Liver (tissue), 8 donors: ENCODE measurements at regions not wholly inside any gene's neighbourhood (a gene's known extent, or its start where the extent isn't known, plus 50 kb on each side); places are given as distances from the start of the nearest gene placed in this dataset.

ENCODE experiments used
- DNase-seq: peaks from one replicate; pipeline ENCODE4 v3.0.0-alpha.2; 2017; ENCODE audit warnings: low spot score
- H3K27ac ChIP-seq, 2 donors: one replicate each; pipeline ENCODE4 v1.7.0; 2013; ENCODE audit warnings: inconsistent platforms in 2 of 2, low read length in 2 of 2, control low read depth in 1 of 2, low read depth in 1 of 2, mild to moderate bottlenecking in 1 of 2
- H3K27me3 ChIP-seq, 4 donors: one replicate each; pipeline versions ENCODE4 v1.6.1 to v1.7.0; 2013; ENCODE audit warnings: low read length in 3 of 4, inconsistent platforms in 1 of 4, mild to moderate bottlenecking in 1 of 4, moderate library complexity in 1 of 4; ENCODE audit not compliant: control insufficient read depth in 4 of 4, insufficient read depth in 4 of 4
- H3K36me3 ChIP-seq, 4 donors: one replicate each; pipeline versions ENCODE4 v1.6.1 to v1.7.0; 2013; ENCODE audit warnings: low read length in 3 of 4, mild to moderate bottlenecking in 3 of 4, low read depth in 1 of 4, moderate library complexity in 1 of 4; ENCODE audit not compliant: control insufficient read depth in 4 of 4, insufficient read depth in 3 of 4
- H3K4me1 ChIP-seq, 4 donors: one replicate each; pipeline versions ENCODE4 v1.6.1 to v1.7.0; 2013; ENCODE audit warnings: low read length in 3 of 4, mild to moderate bottlenecking in 3 of 4, moderate library complexity in 1 of 4; ENCODE audit not compliant: control insufficient read depth in 4 of 4, insufficient read depth in 4 of 4
- H3K4me3 ChIP-seq, 3 donors: one replicate each; pipeline versions ENCODE4 v1.6.1 to v1.7.0; 2013; ENCODE audit warnings: low read length in 3 of 3, control low read depth in 1 of 3, low read depth in 1 of 3, mild to moderate bottlenecking in 1 of 3
- H3K9ac ChIP-seq, 2 donors: one replicate each; pipeline ENCODE4 v1.7.0; 2013; ENCODE audit warnings: low read length in 2 of 2, mild to moderate bottlenecking in 2 of 2, moderate library complexity in 2 of 2, control low read depth in 1 of 2, low read depth in 1 of 2
- H3K9me3 ChIP-seq, 4 donors: one replicate each; pipeline versions ENCODE4 v1.6.1 to v1.7.0; 2013; ENCODE audit warnings: low read length in 3 of 4; ENCODE audit not compliant: control insufficient read depth in 4 of 4
- CTCF ChIP-seq: fragments of 150-350 bp; IDR thresholded peaks from 2 replicates; pipeline ENCODE4 v1.5.1; 2017; ENCODE audit warnings: improper control_type of control experiment, low read depth, low read length; ENCODE audit not compliant: missing input control
- EGR1 ChIP-seq, 2 donors: IDR thresholded peaks; 2 replicates each; pipeline ENCODE4 v1.6.1; 2016 to 2018; ENCODE audit warnings: antibody characterized with exemption in 2 of 2, low read depth in 2 of 2
- FOXA2 ChIP-seq: IDR thresholded peaks from 2 replicates; pipeline ENCODE4 v1.6.1; 2016; ENCODE audit warnings: antibody characterized with exemption
- GABPA ChIP-seq, 2 donors: IDR thresholded peaks in 1 of 2; conservative IDR thresholded peaks in 1 of 2; 2 replicates each; pipeline ENCODE4 v1.6.1; 2016; ENCODE audit warnings: antibody characterized with exemption in 2 of 2, mild to moderate bottlenecking in 1 of 2, moderate library complexity in 1 of 2
- HNF4A ChIP-seq, 2 donors: conservative IDR thresholded peaks; 2 replicates each; pipeline ENCODE4 v1.6.1; 2016; ENCODE audit warnings: antibody characterized with exemption in 2 of 2, mild to moderate bottlenecking in 2 of 2
- HNF4G ChIP-seq: IDR thresholded peaks from 2 replicates; pipeline ENCODE4 v1.6.1; 2016; ENCODE audit warnings: antibody characterized with exemption
- MAX ChIP-seq: IDR thresholded peaks from 2 replicates; pipeline ENCODE4 v1.6.1; 2016; ENCODE audit warnings: antibody characterized with exemption
- RAD21 ChIP-seq, 2 donors: IDR thresholded peaks; 2 replicates each; pipeline ENCODE4 v1.6.1; 2016; ENCODE audit warnings: antibody characterized with exemption in 2 of 2, mild to moderate bottlenecking in 2 of 2
- REST ChIP-seq: IDR thresholded peaks from 2 replicates; pipeline ENCODE4 v1.6.1; 2016; ENCODE audit warnings: antibody characterized with exemption, mild to moderate bottlenecking
- RXRA ChIP-seq, 2 donors: IDR thresholded peaks; 2 replicates each; pipeline ENCODE4 v1.6.1; 2017 to 2018; ENCODE audit warnings: antibody characterized with exemption in 2 of 2, mild to moderate bottlenecking in 1 of 2
- ZBTB33 ChIP-seq: IDR thresholded peaks from 2 replicates; pipeline ENCODE4 v1.6.1; 2016; ENCODE audit warnings: antibody characterized with exemption
- WGBS: extraction: QIAGEN DNeasy Blood & Tissue Kit; methylation state at CpG from one replicate; pipeline ENCODE4 v1.1.7; 2013; 5-methylcytosine and 5-hydroxymethylcytosine counted together
- donor health status: healthy.
- donor health status: healthy.
- donor health status: healthy.
- donor health status: healthy.
- donor health status: healthy.

GRCh38 chr2:64213532-64214275, 69.5 kb upstream of the PELI1 start:
- Histone ChIP-seq H3K36me3 (no peaks in the 10 kb centered on the region), H3K4me1 (peaks cover 0 to 6% (median 2%) of the 10 kb centered on the region in 4 donors), H3K9ac (no peak overlapping the region), H3K27ac (no peak overlapping the region), H3K9me3 (no peaks in the 10 kb centered on the region), H3K4me3 (no peak overlapping the region), H3K27me3 (no peaks in the 10 kb centered on the region)
- no peak for DNase-seq
- TF ChIP-seq HNF4A (conservative IDR thresholded peaks at IDR 0.05), result peak; percentile 38 to 72
- TF ChIP-seq MAX, result no peak
- peak; percentile 20 for TF ChIP-seq HNF4G
- TF ChIP-seq REST, result no peak
- WGBS, result 57% methylated on average over 5 of the region's 5 CpGs

GRCh38 chr2:64214281-64215115, 70.3 kb upstream of the PELI1 start:
- Histone ChIP-seq H3K9me3 (no peaks in the 10 kb centered on the region), H3K4me3 (no peak overlapping the region), H3K27me3 (no peaks in the 10 kb centered on the region), H3K9ac (peak overlapping the region in 1 of 2 donors; percentile 7), H3K27ac (peak overlapping the region in 1 of 2 donors; percentile 28), H3K4me1 (peaks cover 0 to 6% (median 2%) of the 10 kb centered on the region in 4 donors), H3K36me3 (no peaks in the 10 kb centered on the region)
- WGBS, result 69% methylated on average over 5 of the region's 5 CpGs
- TF ChIP-seq MAX (no peak), GABPA (IDR thresholded peaks at IDR 0.05 in 1 of 2, conservative IDR thresholded peaks at IDR 0.05 in 1 of 2) (no peak), EGR1 (IDR thresholded peaks at IDR 0.05; ENCODE audit: low read depth in 2 of 2) (no peak), RXRA (IDR thresholded peaks at IDR 0.05) (no peak), HNF4A (conservative IDR thresholded peaks at IDR 0.05) (no peak), RAD21 (IDR thresholded peaks at IDR 0.05) (no peak), CTCF (no peak), ZBTB33 (no peak), FOXA2 (no peak), REST (no peak)
- DNase-seq, result no peak
